OCI-LY3 (cell line): ENCODE measurements at regions not wholly inside any gene's neighbourhood (a gene's known extent, or its start where the extent isn't known, plus 50 kb on each side); places are given as distances from the start of the nearest gene placed in this dataset.

Experiments used
- H2AFZ ChIP-seq: fragments of 200-600, 300-600 bp; shearing (Covaris generic); 2 replicates; pipeline ENCODE4 v1.6.0; 2014; ENCODE audit warnings: antibody characterized with exemption, low read depth, low read length
- H3K27ac ChIP-seq: fragments of 200-600, 300-600 bp; sonication (generic); 2 replicates; pipeline ENCODE4 v1.5.1; 2014; ENCODE audit warnings: mild to moderate bottlenecking, low read length, moderate library complexity, mixed read lengths
- H3K27me3 ChIP-seq: fragments of 200-600, 300-600 bp; sonication (generic); 2 replicates; pipeline ENCODE4 v1.6.1; 2014; ENCODE audit warnings: low read depth, low read length, mixed read lengths
- H3K36me3 ChIP-seq: fragments of 200-600, 300-600 bp; sonication (generic); replicated peaks from 2 replicates; pipeline ENCODE3; 2014; ENCODE audit warnings: low read depth, low read length, mixed read lengths
- H3K4me1 ChIP-seq: fragments of 300-600, 200-600 bp; sonication (generic); 2 replicates; pipeline ENCODE4 v1.6.1; 2014; ENCODE audit warnings: low read length, mixed read lengths
- H3K4me2 ChIP-seq: fragments of 200-600, 300-600 bp; sonication (generic); 2 replicates; pipeline ENCODE4 v1.6.1; 2014; ENCODE audit warnings: low read length, mixed read lengths
- H3K4me3 ChIP-seq: fragments of 300-600, 200-600 bp; sonication (generic); 2 replicates; pipeline ENCODE4 v1.5.1; 2014; ENCODE audit warnings: antibody characterized with exemption, mild to moderate bottlenecking, low read length, moderate library complexity
- H3K79me2 ChIP-seq: fragments of 300-600, 200-600 bp; shearing (Covaris generic); 2 replicates; pipeline ENCODE4 v1.6.1; 2014; ENCODE audit warnings: mild to moderate bottlenecking, low read length, mixed read lengths
- H3K9ac ChIP-seq: fragments of 300-600, 200-600 bp; shearing (Covaris generic); 2 replicates; pipeline ENCODE4 v1.6.0; 2014; ENCODE audit warnings: mild to moderate bottlenecking, low read length, moderate library complexity
- H3K9me3 ChIP-seq: fragments of 200-600, 300-600 bp; shearing (Covaris generic); 2 replicates; pipeline ENCODE4 v1.6.1; 2014; ENCODE audit warnings: low read length, mixed read lengths; ENCODE audit not compliant: insufficient read depth
- H4K20me1 ChIP-seq: fragments of 200-600, 300-600 bp; sonication (generic); 2 replicates; pipeline ENCODE4 v1.6.1; 2016; ENCODE audit warnings: low read length, mixed read lengths; ENCODE audit not compliant: insufficient read depth
- EZH2phosphoT487 ChIP-seq: fragments of 200-600 bp; shearing (Covaris generic); IDR thresholded peaks from 2 replicates; pipeline ENCODE4 v1.6.1; 2018; ENCODE audit warnings: antibody characterized with exemption, mixed run types, low read depth
- TF ChIP-seq, protein P1 (sequence below): fragments of 200-600, 300-600 bp; sonication (generic); IDR thresholded peaks from 2 replicates; pipeline ENCODE4 v1.5.1; 2014; ENCODE audit warnings: antibody characterized with exemption, low read length, low read depth

DNA sequence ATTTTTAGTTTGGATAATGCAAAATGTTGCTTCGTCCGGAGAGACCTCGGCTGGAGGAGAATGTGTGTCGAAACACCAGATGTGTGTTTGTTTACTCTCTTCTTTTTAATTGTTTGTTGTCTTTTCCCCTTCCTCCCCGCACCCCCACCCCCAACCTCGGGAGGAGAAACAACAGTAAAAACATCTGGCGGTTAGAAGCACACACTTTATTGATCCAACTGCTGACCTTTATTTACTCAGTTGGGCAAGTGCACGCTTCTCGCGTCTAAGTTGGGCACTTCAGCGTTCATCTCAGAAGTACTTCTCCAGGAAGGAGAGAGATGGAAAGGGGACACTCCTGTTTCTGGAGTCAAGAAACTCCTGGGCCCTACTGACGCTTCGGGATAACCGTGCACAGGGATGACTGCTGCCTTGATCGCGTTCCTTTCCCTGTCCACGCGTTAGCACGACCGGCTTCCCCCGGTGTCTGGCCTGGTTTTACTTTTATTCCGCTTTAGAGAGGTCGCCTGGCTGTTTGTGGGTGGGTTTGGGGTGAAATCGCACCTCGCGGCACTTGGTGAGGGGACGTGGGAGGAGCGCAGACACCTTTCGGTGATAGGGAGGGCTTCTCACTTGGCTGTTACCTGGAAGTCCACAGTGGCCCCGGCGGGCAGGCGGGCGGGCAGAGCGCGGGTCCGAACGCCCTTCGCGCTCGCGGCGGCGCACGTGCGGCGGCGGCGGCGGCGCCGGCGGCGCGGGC is 168.3 kb upstream of the PPP1R3A start:
- peak overlapping the region; percentile 94 for H2AFZ ChIP-seq
- H3K4me2 ChIP-seq: peak overlapping the region; percentile 98

GRCh38 chr7:114086537-114086913 is 167.7 kb upstream of the PPP1R3A start:
- Histone ChIP-seq H3K9me3 (no peaks in the 10 kb centered on the region), H3K4me3 (peak overlapping the region; percentile 94), H3K9ac (peak overlapping the region; percentile 90), H3K27me3 (no peaks in the 10 kb centered on the region), H3K27ac (0 out of 2 replicates have a peak overlapping the region, but pooled peaks have one; percentile 90), H4K20me1 (no peaks in the 10 kb centered on the region), H2AFZ (peak overlapping the region; percentile 94), H3K79me2 (peaks cover 3% of the 10 kb centered on the region; the same call in 1 of the 2 replicates), H3K36me3 (no peaks in the 10 kb centered on the region), H3K4me2 (peak overlapping the region; percentile 98), H3K4me1 (peaks cover 23% of the 10 kb centered on the region)
- no peak for TF ChIP-seq EZH2phosphoT487
- TF ChIP-seq, protein P1, sequence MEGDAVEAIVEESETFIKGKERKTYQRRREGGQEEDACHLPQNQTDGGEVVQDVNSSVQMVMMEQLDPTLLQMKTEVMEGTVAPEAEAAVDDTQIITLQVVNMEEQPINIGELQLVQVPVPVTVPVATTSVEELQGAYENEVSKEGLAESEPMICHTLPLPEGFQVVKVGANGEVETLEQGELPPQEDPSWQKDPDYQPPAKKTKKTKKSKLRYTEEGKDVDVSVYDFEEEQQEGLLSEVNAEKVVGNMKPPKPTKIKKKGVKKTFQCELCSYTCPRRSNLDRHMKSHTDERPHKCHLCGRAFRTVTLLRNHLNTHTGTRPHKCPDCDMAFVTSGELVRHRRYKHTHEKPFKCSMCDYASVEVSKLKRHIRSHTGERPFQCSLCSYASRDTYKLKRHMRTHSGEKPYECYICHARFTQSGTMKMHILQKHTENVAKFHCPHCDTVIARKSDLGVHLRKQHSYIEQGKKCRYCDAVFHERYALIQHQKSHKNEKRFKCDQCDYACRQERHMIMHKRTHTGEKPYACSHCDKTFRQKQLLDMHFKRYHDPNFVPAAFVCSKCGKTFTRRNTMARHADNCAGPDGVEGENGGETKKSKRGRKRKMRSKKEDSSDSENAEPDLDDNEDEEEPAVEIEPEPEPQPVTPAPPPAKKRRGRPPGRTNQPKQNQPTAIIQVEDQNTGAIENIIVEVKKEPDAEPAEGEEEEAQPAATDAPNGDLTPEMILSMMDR: no peak

More for the DNA sequence above, 168.3 kb upstream of the PPP1R3A start:
- peaks cover 3% of the 10 kb centered on the region; the same call in 1 of the 2 replicates for H3K79me2 ChIP-seq
- no peaks in the 10 kb centered on the region for H3K36me3 ChIP-seq
- TF ChIP-seq, protein P1: no peak
- TF ChIP-seq EZH2phosphoT487: no peak
- peak overlapping the region; percentile 94 for H3K4me3 ChIP-seq
- no peaks in the 10 kb centered on the region for H3K9me3 ChIP-seq
- no peak overlapping the region for H3K27ac ChIP-seq
- peaks cover 20% of the 10 kb centered on the region for H3K4me1 ChIP-seq
- H3K9ac ChIP-seq: peak overlapping the region; percentile 90
- no peaks in the 10 kb centered on the region for H3K27me3 ChIP-seq
- no peaks in the 10 kb centered on the region for H4K20me1 ChIP-seq

DNA sequence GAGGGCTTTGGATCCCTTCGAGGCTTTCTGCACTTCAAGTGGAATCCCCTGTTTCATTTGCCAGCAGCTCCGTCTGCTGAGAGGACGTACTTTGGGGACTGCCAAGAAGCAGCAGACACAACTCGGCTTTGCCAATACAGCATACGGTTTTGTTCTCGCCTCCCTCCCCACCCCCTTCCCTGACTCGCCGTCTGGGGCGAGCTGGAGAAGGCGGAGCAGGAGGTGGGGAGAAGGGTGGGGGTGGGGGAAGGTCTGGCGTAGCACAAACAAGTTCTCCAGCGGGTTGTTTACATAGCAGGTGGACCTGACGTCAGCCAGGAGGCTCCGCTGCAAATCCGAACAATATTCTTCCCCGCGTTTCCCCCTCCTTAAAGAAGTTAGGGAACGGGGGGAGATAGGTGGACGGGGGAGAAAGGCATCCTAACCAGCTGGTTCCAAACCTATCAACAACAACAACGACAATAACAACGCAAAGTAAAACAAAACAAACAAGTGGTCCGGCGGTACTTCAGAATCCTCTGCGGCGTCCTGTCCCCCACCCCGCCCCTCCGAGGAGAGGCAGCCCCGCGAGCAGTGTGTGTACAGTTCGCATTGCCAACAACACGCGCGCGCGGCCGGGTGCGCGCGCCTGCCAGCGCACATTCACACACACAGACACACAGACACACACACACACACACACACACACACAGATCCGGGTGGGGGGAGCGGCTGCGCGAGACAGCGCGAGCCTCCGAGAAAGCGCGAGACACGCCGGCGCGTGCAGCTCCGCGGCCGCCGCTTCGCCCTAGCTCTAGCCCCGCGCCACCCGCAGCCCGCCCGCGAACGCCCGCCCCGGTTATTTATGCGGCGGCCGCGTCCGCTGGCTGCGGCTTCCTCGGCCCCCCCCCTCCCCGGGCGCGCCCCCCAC is 167.0 kb upstream of the PPP1R3A start:
- TF ChIP-seq, protein P1: no peak
- TF ChIP-seq EZH2phosphoT487: no peak
- Histone ChIP-seq H3K4me2 (peak overlapping the region; percentile 98), H3K9me3 (no peaks in the 10 kb centered on the region), H2AFZ (peak overlapping the region; percentile 94), H3K27ac (peak overlapping the region; percentile 90), H3K27me3 (no peaks in the 10 kb centered on the region), H3K79me2 (peaks cover 3% of the 10 kb centered on the region; the same call in 1 of the 2 replicates), H3K4me1 (peaks cover 24% of the 10 kb centered on the region), H3K36me3 (no peaks in the 10 kb centered on the region), H3K4me3 (peak overlapping the region; percentile 94), H4K20me1 (no peaks in the 10 kb centered on the region), H3K9ac (peak overlapping the region; percentile 90)

GRCh38 chr7:114085313-114085591 is 166.4 kb upstream of the PPP1R3A start:
- Histone ChIP-seq H3K9me3 (no peaks in the 10 kb centered on the region), H2AFZ (peak overlapping the region; percentile 94), H3K27me3 (no peaks in the 10 kb centered on the region; the same call in 1 of the 2 replicates), H3K36me3 (no peaks in the 10 kb centered on the region), H3K79me2 (peaks cover 3% of the 10 kb centered on the region; the same call in 1 of the 2 replicates), H3K4me3 (peak overlapping the region; percentile 94), H3K4me1 (peaks cover 20% of the 10 kb centered on the region), H3K4me2 (peak overlapping the region; percentile 98), H3K9ac (peak overlapping the region; percentile 90), H3K27ac (peak overlapping the region; percentile 90), H4K20me1 (no peaks in the 10 kb centered on the region)
- TF ChIP-seq, protein P1: no peak
- TF ChIP-seq EZH2phosphoT487: no peak
